ENCODE measurements at regions not wholly inside any gene's neighbourhood (a gene's known extent, or its start where the extent isn't known, plus 50 kb on each side); places are given as distances from the start of the nearest gene placed in this dataset.
A peak's percentile ranks its signal among the peaks of the same experiment; 100 is the strongest.
"Not testable (repeated sequence)": the region's sequence is repeated elsewhere in the genome, so short reads cannot be mapped to it uniquely, and the experiment has no call there.

DNA sequence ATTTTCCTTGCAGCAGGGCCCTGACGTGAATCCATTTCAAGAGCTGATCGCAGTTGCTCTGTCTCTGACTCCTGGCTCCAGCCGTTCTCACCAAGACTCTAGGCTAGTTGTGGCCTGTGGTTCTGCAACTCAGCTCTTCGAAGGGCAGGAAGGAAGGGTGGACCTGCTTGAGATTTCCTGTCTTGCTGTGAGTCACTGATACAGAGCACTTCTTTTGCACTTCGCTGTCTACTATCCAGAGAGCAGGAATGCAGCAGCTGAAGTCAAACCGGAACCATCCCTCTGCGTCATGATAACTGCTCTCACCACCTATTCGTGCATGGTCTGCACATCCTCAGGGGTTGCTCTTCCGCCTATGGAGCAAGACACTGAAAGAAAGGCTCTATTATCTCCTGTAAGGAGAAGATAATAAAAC is 59.7 kb downstream of the RAP2B start:
- peak; percentile 23 to 54 for DNase-seq (ENCODE audit: extremely low read depth in 1 of 2, low read depth in 1 of 2)

- not testable (repeated sequence) for DNase-seq (ENCODE audit: extremely low read depth in 1 of 2, low read depth in 1 of 2)
Measured at GRCh38 chr3:153226877-153227276, 64.9 kb downstream of the RAP2B start.

DNA sequence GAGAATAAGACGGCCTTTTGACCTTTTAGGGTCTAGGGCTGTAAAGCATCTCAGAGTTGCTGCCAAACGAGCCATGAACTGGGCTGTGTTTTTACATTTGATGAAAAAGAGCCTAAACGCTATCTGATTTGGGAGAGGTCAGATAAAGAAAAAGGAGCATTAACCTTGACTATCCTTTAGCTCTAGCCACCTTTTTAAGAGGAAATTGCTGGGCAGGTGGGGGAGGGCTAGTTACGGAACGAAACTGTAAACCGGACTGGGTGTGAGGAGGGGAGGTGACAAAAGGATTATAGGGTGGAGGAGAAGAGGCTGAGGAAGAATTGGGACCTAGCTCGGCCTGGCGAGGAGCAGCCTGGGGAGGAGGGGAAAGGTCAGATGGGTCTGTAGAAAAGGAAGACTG is 68.4 kb downstream of the RAP2B start:
- not testable (repeated sequence) for DNase-seq (ENCODE audit: extremely low read depth in 1 of 2, low read depth in 1 of 2)

DNA sequence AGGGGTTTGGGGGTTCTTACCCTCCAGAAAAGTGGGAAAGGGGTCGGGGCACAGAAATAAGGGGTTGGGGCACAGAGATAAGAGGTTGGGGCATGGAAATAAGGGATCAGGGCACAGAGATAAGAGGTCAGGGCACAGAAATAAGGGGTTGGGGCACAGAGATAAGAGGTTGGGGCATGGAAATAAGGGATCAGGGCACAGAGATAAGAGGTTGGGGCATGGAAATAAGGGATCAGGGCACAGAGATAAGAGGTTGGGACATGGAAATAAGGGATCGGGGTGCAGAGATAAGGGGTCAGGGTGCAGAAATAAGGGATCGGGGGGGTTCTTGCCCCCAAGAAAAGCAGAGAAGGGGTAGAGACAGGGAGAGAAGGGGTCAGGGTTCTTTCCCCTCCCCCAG is 69.2 kb downstream of the RAP2B start:
- DNase-seq (ENCODE audit: extremely low read depth in 1 of 2, low read depth in 1 of 2), result not testable (repeated sequence)

- DNase-seq (ENCODE audit: extremely low read depth in 1 of 2, low read depth in 1 of 2), result not testable (repeated sequence)
Measured at GRCh38 chr3:153232050-153232752, 70.2 kb downstream of the RAP2B start.

DNA sequence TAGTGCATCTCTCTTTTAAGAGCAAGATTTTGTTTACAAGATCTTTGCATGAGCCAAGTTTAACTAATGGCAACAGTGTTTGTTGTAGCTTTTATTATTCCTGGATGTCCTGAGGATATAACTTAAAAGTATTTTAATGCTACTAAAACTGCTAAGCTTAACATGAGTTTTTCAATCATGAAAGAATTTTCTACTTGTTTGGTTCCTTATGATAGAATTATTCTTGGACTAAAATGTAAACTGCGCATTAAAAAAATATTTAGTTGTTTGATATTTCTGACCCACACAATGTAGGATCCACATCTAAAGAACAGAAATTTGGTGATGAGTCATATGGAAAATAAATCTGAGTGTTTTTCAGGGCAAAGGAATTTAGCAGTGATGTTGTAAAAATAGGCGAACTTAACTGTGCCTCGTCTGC is 70.8 kb downstream of the RAP2B start:
- DNase-seq (ENCODE audit: extremely low read depth in 1 of 2, low read depth in 1 of 2), result no peak

GRCh38 chr3:153233986-153234385 is 72.0 kb downstream of the RAP2B start:
- no peak for DNase-seq (ENCODE audit: extremely low read depth in 1 of 2, low read depth in 1 of 2)

DNA sequence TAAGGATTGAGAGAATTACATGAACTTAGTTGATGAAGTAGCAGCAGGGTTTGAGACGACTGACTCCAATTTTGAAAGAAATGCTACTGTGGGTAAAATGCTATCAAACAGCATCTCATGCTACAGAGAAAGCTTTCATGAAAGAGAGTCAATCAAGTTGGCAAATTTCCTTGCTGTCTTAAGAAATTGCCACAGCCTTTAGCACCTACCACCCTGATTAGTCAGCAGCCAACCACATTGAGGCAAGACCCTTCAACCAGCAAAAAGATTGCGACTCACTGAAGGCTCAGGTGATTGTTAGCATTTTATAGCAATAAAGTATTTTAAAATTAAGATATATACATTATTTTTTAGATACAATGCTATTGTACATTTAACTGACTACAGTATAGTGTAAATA is 80.9 kb downstream of the RAP2B start:
- no peak for DNase-seq (ENCODE audit: extremely low read depth in 1 of 2, low read depth in 1 of 2)

DNA sequence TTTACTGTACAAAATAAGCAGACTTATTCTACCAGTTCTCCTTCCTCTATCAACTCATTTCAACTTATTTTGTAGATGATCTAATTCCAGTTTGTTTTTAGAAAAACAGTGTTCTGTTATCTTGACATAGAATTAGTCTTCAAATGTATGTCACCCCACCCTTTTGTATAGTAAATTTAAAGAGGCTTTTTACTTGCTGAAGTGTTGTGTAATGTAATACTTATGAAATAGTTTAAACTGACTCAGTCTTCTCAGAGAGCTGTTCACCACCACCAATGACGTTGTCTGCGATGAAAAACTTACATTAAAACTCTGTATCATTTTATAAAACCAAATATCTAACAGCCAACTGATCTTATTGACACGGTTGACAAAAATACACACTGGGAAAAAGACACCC is 82.9 kb downstream of the RAP2B start:
- DNase-seq (ENCODE audit: extremely low read depth in 1 of 2, low read depth in 1 of 2), result no peak

DNA sequence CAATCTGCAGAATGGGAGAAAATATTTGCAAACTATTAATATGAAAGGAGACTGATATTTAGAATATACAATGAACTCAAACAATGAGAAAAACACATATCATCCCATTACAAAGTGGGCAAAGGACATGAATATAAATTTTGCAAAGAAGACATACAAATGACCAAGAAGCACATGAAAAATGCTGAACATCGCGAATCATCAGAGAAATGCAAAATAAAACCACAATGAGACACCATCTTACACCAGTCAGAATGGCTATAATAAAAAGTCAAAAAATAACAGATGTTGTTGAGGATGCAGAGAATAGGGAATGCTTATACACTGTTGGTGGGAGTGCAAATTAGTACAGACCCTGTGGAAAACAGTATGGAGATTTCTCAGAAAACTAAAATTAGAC is 83.6 kb downstream of the RAP2B start:
- no peak for DNase-seq (ENCODE audit: extremely low read depth in 1 of 2, low read depth in 1 of 2)

- no peak for DNase-seq (ENCODE audit: extremely low read depth in 1 of 2, low read depth in 1 of 2)
Measured at GRCh38 chr3:153246331-153246730, 84.3 kb downstream of the RAP2B start.

DNA sequence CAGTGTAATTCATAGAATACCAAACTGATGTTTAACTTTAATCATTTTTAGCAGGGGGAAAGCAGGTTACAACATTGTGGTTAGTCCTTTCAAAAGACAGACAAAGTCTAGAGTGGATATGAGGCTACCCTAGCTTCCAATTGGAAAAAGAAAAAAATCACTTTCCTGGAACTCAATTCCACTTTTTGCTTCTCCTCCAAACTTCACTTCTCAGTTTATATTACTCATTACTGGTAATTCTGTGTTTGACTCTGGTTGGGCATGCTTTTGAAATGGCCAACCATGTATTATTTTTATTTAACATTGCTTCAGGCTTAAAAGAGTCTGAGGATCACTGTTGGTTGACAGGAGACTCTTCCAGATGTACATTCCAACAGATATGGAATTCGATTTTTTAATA is 84.8 kb downstream of the RAP2B start:
- DNase-seq (ENCODE audit: extremely low read depth in 1 of 2, low read depth in 1 of 2), result no peak

GRCh38 chr3:153247331-153248330 is 85.6 kb downstream of the RAP2B start:
- DNase-seq (ENCODE audit: extremely low read depth in 1 of 2, low read depth in 1 of 2), result no peak

DNA sequence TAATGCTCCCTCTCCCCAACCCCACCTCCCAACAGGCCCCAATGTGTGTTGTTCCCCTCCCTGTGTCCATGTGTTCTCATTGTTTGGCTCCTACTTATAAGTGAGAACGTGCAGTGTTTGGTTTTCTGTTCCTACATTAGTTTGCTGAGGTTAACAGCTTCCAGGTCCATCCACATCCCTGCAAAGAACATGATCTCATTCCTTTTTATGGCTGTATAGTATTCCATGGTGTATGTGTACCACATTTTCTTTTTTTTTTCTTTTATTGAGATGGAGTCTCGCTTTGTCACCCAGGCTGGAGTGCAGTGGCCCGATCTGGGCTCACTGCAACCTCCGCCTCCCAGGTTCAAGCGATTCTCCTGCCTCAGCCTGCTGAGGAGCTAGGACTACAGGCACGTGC is 86.8 kb downstream of the RAP2B start:
- not testable (repeated sequence) for DNase-seq (ENCODE audit: extremely low read depth in 1 of 2, low read depth in 1 of 2)

DNA sequence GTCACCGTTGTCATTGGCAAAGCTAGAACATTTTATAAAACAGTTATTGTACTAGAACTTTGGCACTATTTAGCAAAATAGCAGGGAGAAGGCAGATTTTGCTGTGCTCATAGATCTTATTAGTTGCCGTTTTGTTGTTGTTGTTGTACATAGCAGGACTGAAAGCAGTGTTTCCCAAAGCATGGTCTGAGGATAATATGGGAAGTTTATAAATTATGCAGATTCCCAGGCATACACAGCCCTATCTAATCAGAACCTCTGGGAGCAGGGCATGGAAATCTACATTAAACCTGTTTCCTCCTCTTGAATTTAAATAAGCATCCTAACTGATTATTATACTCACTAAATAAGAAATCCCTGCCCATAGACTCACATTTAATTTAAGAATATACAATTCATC is 87.9 kb downstream of the RAP2B start:
- DNase-seq (ENCODE audit: extremely low read depth in 1 of 2, low read depth in 1 of 2), result no peak

DNA sequence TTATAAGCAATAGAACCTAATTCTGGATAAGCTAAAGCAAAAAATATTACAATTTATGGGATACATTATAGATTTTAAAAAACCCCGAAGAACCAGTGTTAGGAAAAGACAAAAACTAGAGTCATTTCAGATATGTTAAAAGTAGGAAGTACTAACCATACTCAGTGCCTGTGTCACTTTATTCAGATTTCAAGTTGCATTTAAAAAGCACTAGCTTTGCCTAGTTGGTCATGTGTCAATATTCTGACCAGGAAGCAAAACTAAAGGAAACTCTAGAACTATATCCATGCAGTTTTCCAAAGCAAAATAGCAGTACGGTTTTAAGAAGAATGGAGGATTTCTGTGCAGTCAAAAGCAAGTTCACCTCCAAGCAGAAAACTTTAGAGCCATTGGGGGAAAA is 88.4 kb downstream of the RAP2B start:
- no peak for DNase-seq (ENCODE audit: extremely low read depth in 1 of 2, low read depth in 1 of 2)

DNA sequence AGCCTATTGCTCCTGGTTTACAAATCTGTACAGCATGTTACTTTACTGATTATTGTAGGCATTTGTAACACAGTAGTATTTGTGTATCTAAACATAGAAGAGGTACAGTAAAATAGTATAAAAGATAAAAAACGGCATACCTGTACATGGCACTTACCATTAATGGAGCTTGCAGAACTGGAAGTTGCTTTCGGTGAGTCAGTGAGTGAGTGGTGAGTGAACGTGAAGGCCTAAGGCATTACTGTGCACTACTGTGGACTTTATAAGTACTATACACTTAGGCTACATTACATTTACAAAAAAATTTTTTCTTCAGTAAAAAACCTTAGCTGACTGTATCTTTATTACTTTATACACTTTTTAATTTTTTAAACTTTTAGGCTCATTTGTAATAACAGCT is 90.9 kb downstream of the RAP2B start:
- no peak for DNase-seq (ENCODE audit: extremely low read depth in 1 of 2, low read depth in 1 of 2)

GRCh38 chr3:153254361-153254760 is 92.3 kb downstream of the RAP2B start:
- DNase-seq (ENCODE audit: extremely low read depth in 1 of 2, low read depth in 1 of 2), result no peak

- DNase-seq (ENCODE audit: extremely low read depth in 1 of 2, low read depth in 1 of 2), result no peak
Measured at GRCh38 chr3:153257673-153258351, 95.8 kb downstream of the RAP2B start.

- DNase-seq (ENCODE audit: extremely low read depth in 1 of 2, low read depth in 1 of 2), result no peak
Measured at GRCh38 chr3:153259956-153260355, 97.9 kb downstream of the RAP2B start.

DNA sequence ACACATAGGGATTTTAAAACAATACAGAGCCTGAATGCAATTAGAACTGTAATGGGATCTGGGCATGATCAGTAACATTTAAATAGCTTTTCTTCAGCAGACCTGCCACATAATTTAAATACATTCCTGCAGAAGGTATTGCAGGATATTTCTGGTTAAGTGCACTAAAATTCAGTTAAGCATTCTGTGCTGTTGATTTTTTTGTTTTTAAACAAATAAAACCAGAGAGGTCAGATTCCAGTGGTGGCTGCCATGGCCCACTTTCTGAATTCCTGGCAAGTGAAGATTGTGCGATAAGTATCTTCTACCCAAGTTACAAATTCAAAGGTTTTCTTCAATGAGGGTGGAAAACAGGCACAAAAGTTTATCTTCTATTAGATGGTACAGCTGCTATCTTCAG is 98.7 kb downstream of the RAP2B start:
- DNase-seq (ENCODE audit: extremely low read depth in 1 of 2, low read depth in 1 of 2), result no peak
